ENCODE measurements at regions not wholly inside any gene's neighbourhood (a gene's known extent, or its start where the extent isn't known, plus 50 kb on each side); places are given as distances from the start of the nearest gene placed in this dataset.

GRCh38 chr12:107169200-107169599, 75.9 kb upstream of the CRY1 start:
- Mint-ChIP-seq H3K27me3 (ENCODE audit: low read depth) (peaks cover 20% of the 10 kb centered on the region), H3K4me1 (ENCODE audit: low read depth) (no peaks in the 10 kb centered on the region), H3K4me3 (ENCODE audit: unreplicated experiment) (no peak overlapping the region), H3K9me3 (ENCODE audit: low read depth) (no peaks in the 10 kb centered on the region), H3K27ac (ENCODE audit: unreplicated experiment) (no peak overlapping the region), H3K36me3 (ENCODE audit: low read depth) (no peaks in the 10 kb centered on the region)
- TF ChIP-seq CTCF (IDR thresholded peaks at IDR 0.05), result no peak
- no peak for DNase-seq (ENCODE audit: low spot score)

GRCh38 chr12:107178776-107179175, 85.4 kb upstream of the CRY1 start:
- H3K27me3 Mint-ChIP-seq (ENCODE audit: low read depth), result peaks cover 15% of the 10 kb centered on the region
- H3K27ac Mint-ChIP-seq (ENCODE audit: unreplicated experiment), result no peak overlapping the region
- TF ChIP-seq CTCF (IDR thresholded peaks at IDR 0.05), result no peak
- H3K9me3 Mint-ChIP-seq (ENCODE audit: low read depth), result no peaks in the 10 kb centered on the region
- H3K4me3 Mint-ChIP-seq (ENCODE audit: unreplicated experiment), result no peak overlapping the region
- H3K36me3 Mint-ChIP-seq (ENCODE audit: low read depth), result no peaks in the 10 kb centered on the region
- H3K4me1 Mint-ChIP-seq (ENCODE audit: low read depth), result no peaks in the 10 kb centered on the region
- DNase-seq (ENCODE audit: low spot score), result no peak

GRCh38 chr12:107179871-107180270, 86.5 kb upstream of the CRY1 start:
- Mint-ChIP-seq H3K27me3 (ENCODE audit: low read depth) (peaks cover 12% of the 10 kb centered on the region), H3K36me3 (ENCODE audit: low read depth) (no peaks in the 10 kb centered on the region), H3K9me3 (ENCODE audit: low read depth) (no peaks in the 10 kb centered on the region), H3K4me3 (ENCODE audit: unreplicated experiment) (no peak overlapping the region), H3K27ac (ENCODE audit: unreplicated experiment) (no peak overlapping the region), H3K4me1 (ENCODE audit: low read depth) (no peaks in the 10 kb centered on the region)
- no peak for DNase-seq (ENCODE audit: low spot score)
- no peak for TF ChIP-seq CTCF (IDR thresholded peaks at IDR 0.05)

GRCh38 chr12:107180272-107180671, 86.9 kb upstream of the CRY1 start:
- no peak overlapping the region for H3K27ac Mint-ChIP-seq (ENCODE audit: unreplicated experiment)
- H3K4me1 Mint-ChIP-seq (ENCODE audit: low read depth), result no peaks in the 10 kb centered on the region
- no peaks in the 10 kb centered on the region for H3K36me3 Mint-ChIP-seq (ENCODE audit: low read depth)
- H3K4me3 Mint-ChIP-seq (ENCODE audit: unreplicated experiment), result no peak overlapping the region
- H3K9me3 Mint-ChIP-seq (ENCODE audit: low read depth), result no peaks in the 10 kb centered on the region
- peaks cover 9% of the 10 kb centered on the region for H3K27me3 Mint-ChIP-seq (ENCODE audit: low read depth)
- TF ChIP-seq CTCF (IDR thresholded peaks at IDR 0.05), result no peak
- no peak for DNase-seq (ENCODE audit: low spot score)

GRCh38 chr12:107184359-107184930, 91.1 kb upstream of the CRY1 start:
- no peak for DNase-seq (ENCODE audit: low spot score)
- no peaks in the 10 kb centered on the region for H3K4me1 Mint-ChIP-seq (ENCODE audit: low read depth)
- peaks cover 8% of the 10 kb centered on the region for H3K9me3 Mint-ChIP-seq (ENCODE audit: low read depth)
- TF ChIP-seq CTCF (IDR thresholded peaks at IDR 0.05), result no peak
- no peak overlapping the region for H3K4me3 Mint-ChIP-seq (ENCODE audit: unreplicated experiment)
- H3K36me3 Mint-ChIP-seq (ENCODE audit: low read depth), result no peaks in the 10 kb centered on the region
- H3K27me3 Mint-ChIP-seq (ENCODE audit: low read depth), result peaks cover 11% of the 10 kb centered on the region
- no peak overlapping the region for H3K27ac Mint-ChIP-seq (ENCODE audit: unreplicated experiment)

All from chondrocyte (in vitro differentiated cells).